Small intestine (tissue), 7 donors: ENCODE measurements at regions not wholly inside any gene's neighbourhood (a gene's known extent, or its start where the extent isn't known, plus 50 kb on each side); places are given as distances from the start of the nearest gene placed in this dataset.
A peak's percentile ranks its signal among the peaks of the same experiment; 100 is the strongest.

Experiments
- DNase-seq, 2 donors: peaks; one replicate each; pipeline versions ENCODE4 v3.0.0 to v3.0.0-alpha.2; 2013
- FAIRE-seq: peaks from 2 replicates; lab custom pipeline; 2012; peaks lifted over from hg19 to GRCh38; lab: Jason Lieb, UNC
- H3K27ac ChIP-seq, 3 donors: one replicate each; pipeline ENCODE4 v1.5.1; 2013; ENCODE audit warnings: low read length in 2 of 3, mild to moderate bottlenecking in 2 of 3, control low read depth in 1 of 3, inconsistent platforms in 1 of 3, low read depth in 1 of 3, moderate library complexity in 1 of 3
- H3K27me3 ChIP-seq, 3 donors: one replicate each; pipeline ENCODE4 v1.6.1; 2013; ENCODE audit warnings: low read length in 3 of 3, inconsistent platforms in 1 of 3; ENCODE audit not compliant: control insufficient read depth in 3 of 3, insufficient read depth in 3 of 3
- H3K36me3 ChIP-seq, 3 donors: one replicate each; pipeline ENCODE4 v1.6.1; 2013; ENCODE audit warnings: low read length in 3 of 3, inconsistent platforms in 1 of 3, low read depth in 1 of 3, mild to moderate bottlenecking in 1 of 3, moderate library complexity in 1 of 3; ENCODE audit not compliant: control insufficient read depth in 3 of 3, insufficient read depth in 2 of 3
- H3K4me1 ChIP-seq, 3 donors: one replicate each; pipeline ENCODE4 v1.6.1; 2013; ENCODE audit warnings: low read length in 2 of 3, inconsistent platforms in 1 of 3, low read depth in 1 of 3, mild to moderate bottlenecking in 1 of 3, moderate library complexity in 1 of 3; ENCODE audit not compliant: control insufficient read depth in 3 of 3, insufficient read depth in 2 of 3
- H3K4me3 ChIP-seq, 3 donors: one replicate each; pipeline ENCODE4 v1.5.1; 2013; ENCODE audit warnings: low read length in 3 of 3, control low read depth in 1 of 3, inconsistent platforms in 1 of 3, low read depth in 1 of 3, mild to moderate bottlenecking in 1 of 3, moderate library complexity in 1 of 3
- H3K9me3 ChIP-seq, 2 donors: one replicate each; pipeline ENCODE4 v1.6.1; 2013; ENCODE audit warnings: low read depth in 1 of 2, low read length in 1 of 2; ENCODE audit not compliant: control insufficient read depth in 2 of 2, insufficient read depth in 1 of 2
- WGBS, 3 donors: extraction: QIAGEN DNeasy Blood & Tissue Kit; methylation state at CpG; one replicate each; pipeline ENCODE4 v1.1.7; 2013; 5-methylcytosine and 5-hydroxymethylcytosine counted together
- donor health status: healthy with polysubstance abuse.
- donor health status: control.
- donor health status: control.
- donor health status: Bipolar disorder and iron deficiency.
- donor health status: healthy.

DNA sequence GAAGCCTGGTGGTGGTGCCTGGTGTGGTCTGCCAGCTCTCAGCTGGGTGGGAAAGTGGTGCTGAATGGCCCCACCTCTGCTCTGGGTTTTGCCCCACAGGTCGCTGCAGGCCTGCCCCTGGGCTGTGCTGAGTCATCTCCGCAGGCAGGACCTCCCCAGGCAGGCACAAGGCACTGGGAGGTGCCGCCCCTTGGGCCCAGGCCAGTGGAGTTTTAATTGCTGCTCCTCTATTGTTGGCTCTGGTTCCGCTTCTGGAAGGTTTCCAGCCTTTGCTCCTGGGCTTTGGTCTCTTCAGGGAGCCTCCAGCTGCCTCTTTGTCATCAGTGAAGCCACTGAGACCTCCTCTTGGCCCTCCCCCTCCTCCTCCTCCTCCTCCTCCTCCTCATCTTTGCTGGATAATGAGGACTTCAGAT lies 180.3 kb upstream of the GRB10 start:
- Histone ChIP-seq H3K4me1 (peaks cover 0 to 4% (median 0%) of the 10 kb centered on the region in 3 donors), H3K4me3 (no peak overlapping the region), H3K27me3 (no peaks in the 10 kb centered on the region), H3K27ac (peak overlapping the region in 1 of 3 donors; percentile 14), H3K9me3 (peaks cover 0 to 5% of the 10 kb centered on the region in 2 donors), H3K36me3 (no peaks in the 10 kb centered on the region)
- no peak for FAIRE-seq
- peak; percentile 42 to 95 for DNase-seq
- 6 to 25% (median 9%) methylated on average over 4 of the region's 4 CpGs for WGBS, 3 donors

DNA sequence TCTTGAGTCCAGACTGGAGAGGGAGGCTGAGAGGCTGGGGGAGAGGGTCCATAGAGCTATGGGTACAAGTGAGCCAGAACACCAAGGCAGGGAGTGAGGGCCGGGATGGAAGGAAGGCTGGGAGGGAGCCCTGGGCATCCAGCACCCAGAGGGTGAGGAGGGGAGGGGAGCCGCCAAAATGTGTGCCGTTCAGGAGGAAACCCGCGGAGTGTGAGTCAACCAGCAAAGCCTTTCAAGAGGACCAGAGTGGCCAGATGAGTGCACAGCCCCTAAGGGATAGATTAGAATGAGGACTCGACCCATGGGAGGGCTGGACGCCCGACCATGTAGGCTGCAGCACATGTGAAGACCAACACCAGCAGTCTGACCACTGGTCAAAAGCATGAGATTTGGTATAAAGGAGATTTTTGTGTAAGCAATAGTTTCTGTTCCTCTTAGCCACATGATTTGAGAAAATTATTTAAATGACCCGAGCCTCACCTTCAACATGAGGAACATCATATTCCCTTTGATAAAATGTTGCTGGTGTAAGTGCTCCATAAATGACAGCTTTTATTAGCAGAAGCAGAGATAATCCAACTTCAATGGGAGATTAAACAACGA lies 179.7 kb upstream of the GRB10 start:
- H3K4me1 ChIP-seq = peaks cover 0 to 4% (median 2%) of the 10 kb centered on the region in 3 donors
- H3K27ac ChIP-seq = peak overlapping the region in 1 of 3 donors; percentile 14
- FAIRE-seq (no peak), DNase-seq (peak in 1 of 2 donors; percentile 58)
- no peak overlapping the region for H3K4me3 ChIP-seq
- H3K27me3 ChIP-seq = no peaks in the 10 kb centered on the region
- peaks cover 0 to 5% of the 10 kb centered on the region in 2 donors for H3K9me3 ChIP-seq
- no peaks in the 10 kb centered on the region for H3K36me3 ChIP-seq
- 64 to 71% (median 68%) methylated on average over 10 of the region's 10 CpGs for WGBS, 3 donors

DNA sequence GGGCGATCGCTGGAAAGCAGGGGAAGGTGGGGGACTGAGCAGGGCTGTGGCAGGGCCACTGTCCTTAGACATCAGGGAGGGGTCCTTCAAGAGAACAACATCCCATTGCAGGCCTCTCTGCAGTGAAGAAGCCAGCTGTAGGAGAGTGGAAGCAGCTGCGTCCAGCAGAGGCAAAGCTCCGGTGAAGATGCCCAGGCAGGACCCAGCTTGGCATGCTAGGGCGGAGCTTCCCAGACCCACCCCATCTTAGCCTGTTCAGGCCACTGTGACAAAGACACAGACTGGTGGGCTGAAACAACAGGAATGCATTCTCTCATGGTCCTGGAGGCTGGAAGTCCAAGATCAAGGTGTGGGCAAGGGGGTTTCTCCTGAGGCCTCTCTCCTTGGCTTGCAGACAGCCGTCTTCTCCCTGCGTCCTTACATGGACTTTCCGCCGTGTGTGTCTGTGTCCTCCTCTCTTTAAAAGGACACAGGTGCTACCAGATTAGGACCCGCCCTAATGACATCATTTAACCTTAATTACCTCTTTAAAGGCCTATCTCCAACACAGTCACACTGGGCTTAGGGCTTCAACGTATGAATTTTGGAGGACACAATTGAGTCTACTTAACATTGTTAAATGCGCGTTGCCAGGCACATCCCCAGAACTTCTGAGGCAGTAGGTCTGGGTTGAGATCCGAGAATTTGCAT lies 178.1 kb upstream of the GRB10 start:
- WGBS, 3 donors = 59 to 77% (median 65%) methylated on average over 14 of the region's 14 CpGs
- no peak for FAIRE-seq

DNA sequence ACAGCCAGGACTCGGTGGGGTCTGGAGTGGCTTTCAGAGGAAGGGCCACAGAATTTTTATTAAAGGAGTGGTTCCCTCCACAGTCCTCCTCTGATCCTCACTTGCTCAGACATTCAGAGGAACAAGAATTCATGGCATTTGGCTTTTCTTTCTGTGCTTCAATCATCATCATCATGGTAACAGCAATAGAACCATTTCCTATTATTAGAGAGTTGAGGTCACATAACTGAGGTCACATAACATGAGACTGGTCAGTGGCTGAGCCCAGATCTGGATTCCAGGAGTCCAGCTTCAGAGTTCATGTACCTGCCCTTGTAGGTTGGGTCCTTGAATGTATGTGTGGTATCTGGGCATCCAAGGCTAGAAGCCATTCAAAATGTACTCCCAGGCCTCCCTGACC lies 177.3 kb upstream of the GRB10 start:
- WGBS, 3 donors = 86 to 96% (median 89%) methylated on average over 1 of the region's 1 CpG
- no peak overlapping the region for H3K4me3 ChIP-seq
- H3K9me3 ChIP-seq = peaks cover 0 to 11% of the 10 kb centered on the region in 2 donors
- H3K36me3 ChIP-seq = no peaks in the 10 kb centered on the region
- peaks cover 0 to 4% (median 2%) of the 10 kb centered on the region in 3 donors for H3K4me1 ChIP-seq
- DNase-seq (no peak), FAIRE-seq (no peak)
- no peak overlapping the region for H3K27ac ChIP-seq
- H3K27me3 ChIP-seq = no peaks in the 10 kb centered on the region

More for the DNA sequence above, 178.1 kb upstream of the GRB10 start:
- peak in 1 of 2 donors; percentile 51 for DNase-seq
- Histone ChIP-seq H3K36me3 (no peaks in the 10 kb centered on the region), H3K27me3 (no peaks in the 10 kb centered on the region), H3K9me3 (peaks cover 0 to 7% of the 10 kb centered on the region in 2 donors), H3K4me1 (peaks cover 0 to 4% (median 2%) of the 10 kb centered on the region in 3 donors), H3K27ac (no peak overlapping the region), H3K4me3 (no peak overlapping the region)

DNA sequence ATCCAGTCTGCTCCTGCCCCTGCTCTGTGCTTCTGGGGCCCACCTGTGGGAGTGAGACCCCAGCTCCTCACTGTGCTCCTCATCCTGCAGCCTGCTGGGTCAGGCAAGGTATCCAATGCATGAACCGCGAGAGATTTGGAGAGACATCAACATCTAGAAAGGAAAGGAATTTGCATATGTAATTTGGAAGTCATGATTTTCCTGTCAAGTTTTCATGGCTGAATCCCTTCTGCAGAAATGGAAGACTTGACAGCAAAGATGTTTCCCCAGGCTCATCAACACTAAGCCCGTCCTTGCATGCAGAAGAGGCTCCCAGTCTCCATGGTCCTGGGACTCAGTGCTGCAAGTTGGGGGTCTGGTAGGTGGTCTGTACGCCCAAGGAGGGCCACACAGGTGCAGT lies 176.9 kb upstream of the GRB10 start:
- Histone ChIP-seq H3K36me3 (no peaks in the 10 kb centered on the region), H3K4me3 (no peak overlapping the region), H3K4me1 (peaks cover 0 to 4% (median 2%) of the 10 kb centered on the region in 3 donors), H3K9me3 (peaks cover 0 to 11% of the 10 kb centered on the region in 2 donors), H3K27me3 (no peaks in the 10 kb centered on the region), H3K27ac (no peak overlapping the region)
- WGBS, 3 donors = 78 to 95% (median 90%) methylated on average over 4 of the region's 4 CpGs
- DNase-seq (no peak), FAIRE-seq (no peak)

DNA sequence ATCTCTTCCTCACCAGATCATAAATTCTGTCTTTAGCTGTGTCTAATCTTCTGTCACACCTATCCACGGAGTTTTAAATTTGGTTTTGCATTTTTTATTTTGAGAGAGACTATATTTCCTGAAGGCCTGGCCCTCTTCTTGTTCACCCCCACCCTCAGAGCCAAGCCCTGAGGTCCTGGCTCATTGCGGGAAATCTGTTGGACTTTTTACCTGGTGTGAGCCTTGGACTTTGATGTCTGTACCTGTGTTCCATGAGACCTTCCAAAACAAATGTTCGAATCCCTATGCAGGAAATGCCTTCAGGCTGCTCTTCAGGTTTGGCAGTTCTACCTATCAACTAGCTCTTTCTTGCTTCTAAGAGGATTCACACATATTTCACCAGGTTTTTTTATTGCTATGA lies 175.2 kb upstream of the GRB10 start:
- H3K4me1 ChIP-seq = peaks cover 0 to 4% (median 2%) of the 10 kb centered on the region in 3 donors
- peaks cover 0 to 8% of the 10 kb centered on the region in 2 donors for H3K9me3 ChIP-seq
- H3K4me3 ChIP-seq = no peak overlapping the region
- H3K36me3 ChIP-seq = no peaks in the 10 kb centered on the region
- H3K27ac ChIP-seq = no peak overlapping the region
- 16 to 53% (median 32%) methylated on average over 3 of the region's 3 CpGs for WGBS, 3 donors
- DNase-seq (peak; percentile 9 to 55), FAIRE-seq (no peak)
- H3K27me3 ChIP-seq = no peaks in the 10 kb centered on the region

DNA sequence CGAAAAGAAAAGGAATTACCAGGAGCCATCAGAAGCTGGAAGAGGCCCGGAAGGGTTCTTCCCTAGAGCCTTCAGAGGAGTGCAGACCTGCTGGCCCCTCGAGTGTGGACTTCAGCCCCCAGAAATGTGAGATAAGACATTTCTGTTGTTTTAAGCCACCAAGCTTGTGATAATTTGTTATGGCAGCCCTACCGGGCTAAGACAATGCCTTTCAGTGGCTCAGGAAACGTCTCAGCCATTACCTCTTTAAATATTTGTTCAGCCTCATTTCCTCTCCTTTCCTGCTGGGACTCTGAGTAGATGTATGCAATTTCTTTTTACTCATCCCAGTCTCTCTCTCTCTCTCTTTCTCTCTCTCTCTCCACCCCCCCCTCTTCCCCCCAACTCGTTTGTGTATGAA lies 174.7 kb upstream of the GRB10 start:
- H3K36me3 ChIP-seq = no peaks in the 10 kb centered on the region
- peaks cover 0 to 4% (median 2%) of the 10 kb centered on the region in 3 donors for H3K4me1 ChIP-seq
- H3K4me3 ChIP-seq = no peak overlapping the region
- no peaks in the 10 kb centered on the region for H3K27me3 ChIP-seq
- FAIRE-seq = no peak
- WGBS, 3 donors = 44 to 51% (median 45%) methylated on average over 6 of the region's 6 CpGs
- peaks cover 0 to 8% of the 10 kb centered on the region in 2 donors for H3K9me3 ChIP-seq
- peak in 1 of 2 donors; percentile 28 for DNase-seq
- no peak overlapping the region for H3K27ac ChIP-seq

DNA sequence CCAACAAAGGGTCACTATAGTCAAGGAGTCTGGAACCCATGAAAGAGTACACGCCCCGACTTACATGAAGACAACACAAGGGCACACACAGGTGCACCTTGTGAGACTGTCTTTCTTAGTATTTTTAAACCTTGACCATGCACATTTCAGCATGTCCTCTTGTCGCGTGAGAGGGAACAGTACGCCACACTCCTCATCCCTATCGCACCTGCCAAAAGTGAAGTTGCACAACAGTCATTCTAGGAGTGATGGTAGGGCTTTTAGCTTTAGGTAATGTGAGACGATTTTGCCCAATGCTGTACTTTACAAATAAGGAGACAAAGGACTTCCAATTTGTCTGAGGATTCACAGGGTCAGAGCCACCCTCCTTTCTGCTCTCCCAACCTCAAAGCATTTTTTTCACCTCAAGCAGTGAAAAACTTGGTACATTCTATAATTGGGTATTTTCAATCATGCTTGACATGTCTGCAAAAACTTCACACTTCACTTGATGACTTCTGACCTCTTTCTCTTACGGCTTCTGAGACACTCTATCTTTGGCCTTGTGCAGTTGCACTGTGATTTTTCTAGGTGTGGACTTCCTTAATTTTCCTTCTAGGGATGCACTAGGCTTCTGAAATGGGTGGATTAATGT lies 173.9 kb upstream of the GRB10 start:
- no peak for DNase-seq
- Histone ChIP-seq H3K36me3 (no peaks in the 10 kb centered on the region), H3K4me1 (peaks cover 0 to 2% (median 0%) of the 10 kb centered on the region in 3 donors), H3K9me3 (peaks cover 0 to 7% of the 10 kb centered on the region in 2 donors), H3K4me3 (no peak overlapping the region), H3K27ac (no peak overlapping the region), H3K27me3 (no peaks in the 10 kb centered on the region)
- 88 to 90% (median 89%) methylated on average over 8 of the region's 8 CpGs for WGBS, 3 donors
- no peak for FAIRE-seq
